T-helper 1 cell treated with Interleukin-12 subunit alpha and Interleukin-12 subunit beta and Interleukin-4 antibody, amounts not matched to agents 30 μg/mL and 1 μg/mL, for 36 hours (primary cell): ENCODE measurements at regions not wholly inside any gene's neighbourhood (a gene's known extent, or its start where the extent isn't known, plus 50 kb on each side); places are given as distances from the start of the nearest gene placed in this dataset.

Experiments used
- H3K27ac Mint-ChIP-seq: one replicate; pipeline ENCODE4 v1.8.0; 2021; ENCODE audit warnings: mild to moderate bottlenecking, mixed read lengths
- H3K27me3 Mint-ChIP-seq: one replicate; pipeline ENCODE4 v1.8.0; 2021; ENCODE audit warnings: low read depth, mixed read lengths
- H3K36me3 Mint-ChIP-seq: one replicate; pipeline ENCODE4 v1.8.0; 2021; ENCODE audit warnings: low read depth, mixed read lengths
- H3K4me1 Mint-ChIP-seq: one replicate; pipeline ENCODE4 v1.8.0; 2021; ENCODE audit warnings: low read depth, mixed read lengths
- H3K4me3 Mint-ChIP-seq: one replicate; pipeline ENCODE4 v1.8.0; 2021; ENCODE audit warnings: mild to moderate bottlenecking, moderate library complexity, mixed read lengths
- H3K9me3 Mint-ChIP-seq: one replicate; pipeline ENCODE4 v1.8.0; 2021; ENCODE audit warnings: mixed read lengths

GRCh38 chr12:89126712-89127111 lies 225.6 kb downstream of the DUSP6 start:
- H3K9me3 Mint-ChIP-seq, result peaks cover 4% of the 10 kb centered on the region
- H3K27me3 Mint-ChIP-seq, result no peaks in the 10 kb centered on the region
- peaks cover 3% of the 10 kb centered on the region for H3K4me1 Mint-ChIP-seq
- H3K36me3 Mint-ChIP-seq, result peaks cover 1% of the 10 kb centered on the region
- H3K4me3 Mint-ChIP-seq, result no peak overlapping the region
- no peak overlapping the region for H3K27ac Mint-ChIP-seq

DNA sequence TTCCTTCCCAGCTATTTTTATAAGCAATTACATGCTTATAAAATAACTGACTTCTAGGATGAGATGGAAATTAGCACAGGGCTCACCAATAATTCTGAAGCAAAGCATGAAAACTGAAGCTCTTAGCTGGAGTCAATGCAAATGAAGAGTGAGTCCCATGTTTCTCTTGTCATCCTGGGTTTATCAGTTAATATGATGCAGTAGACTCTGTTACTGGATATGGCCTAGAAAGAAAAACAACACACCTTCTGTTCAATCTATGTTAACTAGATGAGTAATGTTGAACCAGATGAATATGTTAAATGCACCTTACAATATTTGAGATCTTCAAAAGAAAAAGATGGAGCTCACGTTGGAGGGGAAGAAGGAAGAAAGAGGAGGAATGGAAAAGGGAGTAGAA lies 229.4 kb downstream of the DUSP6 start:
- peaks cover 1% of the 10 kb centered on the region for H3K36me3 Mint-ChIP-seq

GRCh38 chr12:89117448-89118034 lies 234.8 kb downstream of the DUSP6 start:
- Mint-ChIP-seq H3K27me3 (no peaks in the 10 kb centered on the region), H3K4me1 (peaks cover 7% of the 10 kb centered on the region), H3K4me3 (no peak overlapping the region), H3K27ac (no peak overlapping the region), H3K9me3 (peaks cover 3% of the 10 kb centered on the region), H3K36me3 (no peaks in the 10 kb centered on the region)

More for the DNA sequence above, 229.4 kb downstream of the DUSP6 start:
- Mint-ChIP-seq H3K27me3 (no peaks in the 10 kb centered on the region), H3K27ac (no peak overlapping the region), H3K4me1 (peaks cover under 1% of the 10 kb centered on the region), H3K9me3 (peaks cover 3% of the 10 kb centered on the region), H3K4me3 (no peak overlapping the region)

DNA sequence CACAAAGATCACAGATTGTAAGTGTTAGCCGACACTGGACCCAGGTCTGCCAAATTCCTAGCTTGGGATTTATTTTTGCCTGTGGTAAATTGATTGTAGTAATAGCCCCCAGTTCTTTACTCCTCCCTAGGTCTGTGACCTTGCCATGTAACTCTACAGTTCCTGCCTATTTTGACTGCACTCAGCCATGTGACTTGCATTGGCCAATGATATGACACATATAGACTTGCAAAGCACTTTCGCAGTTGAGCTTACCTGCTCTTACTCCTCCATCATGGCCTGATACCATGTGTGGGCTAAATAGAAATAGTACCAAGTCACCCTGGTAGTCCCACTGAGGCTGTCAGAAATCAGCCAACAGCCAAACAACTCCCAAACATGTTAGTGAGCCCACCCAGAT lies 240.3 kb downstream of the DUSP6 start:
- Mint-ChIP-seq H3K27ac (no peak overlapping the region), H3K27me3 (no peaks in the 10 kb centered on the region), H3K4me3 (no peak overlapping the region), H3K9me3 (no peaks in the 10 kb centered on the region), H3K4me1 (no peaks in the 10 kb centered on the region), H3K36me3 (no peaks in the 10 kb centered on the region)

DNA sequence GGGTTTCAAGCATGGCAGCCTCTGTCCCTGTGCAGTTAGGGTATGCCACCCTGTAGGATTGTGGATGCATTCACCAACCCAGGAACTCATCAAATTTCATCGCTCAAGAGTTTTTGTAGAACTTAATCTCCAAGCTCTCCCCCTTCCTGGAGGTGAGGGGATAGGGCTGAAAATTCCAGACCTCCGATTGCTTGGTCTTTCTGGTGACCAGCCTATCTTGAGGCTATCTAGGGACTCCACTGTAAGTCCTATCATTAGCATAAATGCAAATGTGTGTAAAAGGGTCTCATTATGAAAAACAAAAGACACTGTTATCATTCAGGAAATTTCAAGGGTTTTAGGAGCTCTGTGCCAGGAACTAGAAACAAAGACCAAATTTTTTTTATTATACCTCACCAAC lies 244.0 kb downstream of the DUSP6 start:
- no peaks in the 10 kb centered on the region for H3K4me1 Mint-ChIP-seq
- H3K4me3 Mint-ChIP-seq, result no peak overlapping the region
- no peaks in the 10 kb centered on the region for H3K9me3 Mint-ChIP-seq
- no peaks in the 10 kb centered on the region for H3K27me3 Mint-ChIP-seq
- H3K27ac Mint-ChIP-seq, result no peak overlapping the region
- no peaks in the 10 kb centered on the region for H3K36me3 Mint-ChIP-seq

DNA sequence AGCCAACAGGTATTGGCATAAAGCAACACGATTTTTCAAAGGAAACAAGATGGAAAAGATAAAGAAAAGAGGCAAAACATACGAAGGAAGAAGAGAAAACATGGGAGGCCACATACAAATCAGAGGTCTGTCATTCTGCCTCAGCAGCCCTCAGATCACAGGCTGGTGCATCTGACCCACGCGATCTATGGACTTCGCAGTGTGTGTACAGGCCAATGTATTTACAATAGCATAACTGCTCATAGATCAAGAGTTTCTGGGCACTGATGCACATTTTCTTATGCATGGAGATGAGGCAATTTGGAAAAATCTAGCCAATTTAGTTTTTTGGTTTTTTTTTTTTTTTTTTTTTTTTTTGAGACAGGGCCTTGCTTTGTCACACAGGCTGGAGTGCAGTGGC lies 245.4 kb downstream of the DUSP6 start:
- H3K27ac Mint-ChIP-seq, result no peak overlapping the region
- no peaks in the 10 kb centered on the region for H3K36me3 Mint-ChIP-seq
- no peaks in the 10 kb centered on the region for H3K9me3 Mint-ChIP-seq
- H3K4me3 Mint-ChIP-seq, result no peak overlapping the region
- no peaks in the 10 kb centered on the region for H3K4me1 Mint-ChIP-seq
- peaks cover 4% of the 10 kb centered on the region for H3K27me3 Mint-ChIP-seq

GRCh38 chr12:89105243-89105642 lies 247.1 kb downstream of the DUSP6 start:
- H3K9me3 Mint-ChIP-seq, result no peaks in the 10 kb centered on the region
- H3K36me3 Mint-ChIP-seq, result no peaks in the 10 kb centered on the region
- H3K4me1 Mint-ChIP-seq, result no peaks in the 10 kb centered on the region
- no peak overlapping the region for H3K27ac Mint-ChIP-seq
- peaks cover 8% of the 10 kb centered on the region for H3K27me3 Mint-ChIP-seq
- no peak overlapping the region for H3K4me3 Mint-ChIP-seq

- Mint-ChIP-seq H3K4me3 (no peak overlapping the region), H3K27me3 (peaks cover 8% of the 10 kb centered on the region), H3K36me3 (no peaks in the 10 kb centered on the region), H3K4me1 (no peaks in the 10 kb centered on the region), H3K9me3 (no peaks in the 10 kb centered on the region), H3K27ac (no peak overlapping the region)
Observed at GRCh38 chr12:89103831-89104230, 248.5 kb downstream of the DUSP6 start.

DNA sequence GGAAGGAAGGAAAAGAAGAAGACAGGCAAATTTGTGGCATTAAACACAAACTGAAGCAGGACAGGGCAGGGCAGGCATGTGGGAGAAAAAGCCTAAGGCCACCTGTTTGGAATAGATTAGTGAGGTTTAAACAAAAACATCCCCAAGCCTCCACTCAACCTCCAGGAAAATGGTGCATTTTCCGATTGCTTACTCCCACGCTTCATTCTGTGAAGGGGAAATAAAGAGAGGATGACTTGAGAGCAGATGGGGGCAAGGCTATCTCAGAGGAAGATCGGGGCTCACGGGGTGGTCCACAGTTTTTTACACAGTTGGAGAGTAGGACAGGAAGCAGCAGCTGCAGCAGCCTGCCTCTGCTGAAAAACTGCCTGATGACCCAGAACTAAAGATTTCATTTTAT lies 250.9 kb downstream of the DUSP6 start:
- Mint-ChIP-seq H3K4me3 (no peak overlapping the region), H3K36me3 (no peaks in the 10 kb centered on the region), H3K27me3 (peaks cover 8% of the 10 kb centered on the region), H3K4me1 (no peaks in the 10 kb centered on the region), H3K9me3 (no peaks in the 10 kb centered on the region), H3K27ac (no peak overlapping the region)

DNA sequence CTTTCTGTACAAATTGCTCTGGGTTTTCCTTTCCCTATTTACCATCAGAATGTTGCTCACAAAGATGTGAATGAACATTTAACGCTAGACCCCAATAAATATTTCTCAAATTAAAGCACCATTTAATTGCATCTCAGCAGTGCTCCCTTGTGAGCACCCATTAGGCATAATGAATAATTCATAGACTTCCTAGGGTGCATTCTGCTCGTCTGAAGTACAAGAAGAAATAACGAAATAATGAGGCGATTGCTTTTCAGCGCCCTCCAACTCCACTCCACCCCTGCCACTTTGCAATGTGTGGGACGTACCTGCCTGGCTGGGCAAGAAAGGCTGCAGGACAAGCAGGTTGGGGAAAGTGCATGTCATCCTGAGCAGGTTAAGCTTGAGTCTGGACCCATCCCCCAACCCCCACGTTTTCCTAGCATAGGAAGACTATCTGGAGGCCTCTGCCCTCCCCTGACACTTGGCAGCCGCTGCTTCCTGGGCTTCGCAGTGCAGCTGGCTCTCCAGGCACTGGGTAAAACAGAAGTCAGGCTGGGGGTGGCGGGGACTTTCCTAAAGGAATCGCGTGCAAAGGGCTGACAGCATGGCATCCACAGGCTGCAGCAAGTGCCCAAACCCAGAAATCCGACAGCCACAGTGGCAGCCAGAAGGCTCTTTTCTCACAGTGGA lies 253.7 kb downstream of the DUSP6 start:
- H3K9me3 Mint-ChIP-seq, result peaks cover 2% of the 10 kb centered on the region
- no peaks in the 10 kb centered on the region for H3K36me3 Mint-ChIP-seq
- H3K4me1 Mint-ChIP-seq, result no peaks in the 10 kb centered on the region

DNA sequence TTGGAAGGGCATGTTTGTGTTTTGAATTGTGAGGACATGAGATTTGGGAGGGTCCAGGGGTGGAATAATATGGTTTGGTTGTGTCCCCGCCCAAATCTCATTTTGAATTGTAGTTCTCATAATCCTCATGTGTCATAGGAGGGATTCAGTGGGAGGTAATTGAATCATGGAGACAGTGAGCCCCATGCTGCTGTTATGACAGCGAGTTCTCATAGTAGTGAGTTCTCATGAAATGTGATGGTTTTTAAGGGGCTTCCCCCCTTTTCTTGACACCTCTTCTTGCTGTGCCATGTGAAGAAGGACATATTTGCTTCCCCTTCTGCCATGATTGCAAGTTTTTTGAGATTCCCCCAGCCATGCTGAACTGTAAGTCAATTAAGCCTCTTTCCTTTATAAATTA lies 260.0 kb downstream of the DUSP6 start:
- Mint-ChIP-seq H3K9me3 (peaks cover 37% of the 10 kb centered on the region), H3K4me3 (no peak overlapping the region), H3K4me1 (peaks cover 3% of the 10 kb centered on the region), H3K36me3 (peaks cover 5% of the 10 kb centered on the region), H3K27me3 (peaks cover 3% of the 10 kb centered on the region), H3K27ac (no peak overlapping the region)

More for the DNA sequence above, 253.7 kb downstream of the DUSP6 start:
- Mint-ChIP-seq H3K4me3 (no peak overlapping the region), H3K27ac (no peak overlapping the region), H3K27me3 (peaks cover 9% of the 10 kb centered on the region)

DNA sequence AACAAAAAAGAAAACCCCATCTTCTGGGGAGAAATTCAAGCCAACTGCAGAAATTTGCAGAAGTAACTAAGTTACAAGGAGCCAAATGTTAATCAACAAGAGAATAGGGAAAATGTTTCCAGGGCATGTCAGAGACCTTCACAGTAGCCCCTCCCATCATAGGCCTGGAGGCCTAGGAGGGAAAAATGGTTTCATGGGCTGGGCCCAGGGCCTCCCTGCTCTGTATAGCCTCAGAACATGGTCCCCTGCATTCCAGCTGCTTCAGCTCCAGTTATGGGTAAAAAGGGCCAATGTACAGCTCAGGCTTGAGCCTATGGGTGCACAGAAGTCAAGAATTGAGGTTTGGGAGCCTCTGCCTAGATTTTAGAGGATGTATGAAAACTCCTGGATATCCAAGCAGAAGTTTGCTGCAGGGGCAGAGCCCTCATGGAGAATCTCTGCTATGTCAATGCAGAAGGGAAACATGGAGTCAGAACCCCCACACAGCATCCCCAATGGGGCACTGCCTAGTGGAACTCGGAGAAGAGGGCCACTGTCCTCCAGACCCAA lies 260.9 kb downstream of the DUSP6 start:
- peaks cover 3% of the 10 kb centered on the region for H3K27me3 Mint-ChIP-seq
- peaks cover 38% of the 10 kb centered on the region for H3K9me3 Mint-ChIP-seq
- peaks cover 5% of the 10 kb centered on the region for H3K36me3 Mint-ChIP-seq
- no peak overlapping the region for H3K27ac Mint-ChIP-seq
- peaks cover 3% of the 10 kb centered on the region for H3K4me1 Mint-ChIP-seq
- H3K4me3 Mint-ChIP-seq, result no peak overlapping the region

- peaks cover 3% of the 10 kb centered on the region for H3K27me3 Mint-ChIP-seq
- peaks cover 5% of the 10 kb centered on the region for H3K36me3 Mint-ChIP-seq
- peaks cover 43% of the 10 kb centered on the region for H3K9me3 Mint-ChIP-seq
- peaks cover 3% of the 10 kb centered on the region for H3K4me1 Mint-ChIP-seq
- H3K4me3 Mint-ChIP-seq, result no peak overlapping the region
- H3K27ac Mint-ChIP-seq, result no peak overlapping the region
Observed at GRCh38 chr12:89089264-89089663, 263.0 kb downstream of the DUSP6 start.

DNA sequence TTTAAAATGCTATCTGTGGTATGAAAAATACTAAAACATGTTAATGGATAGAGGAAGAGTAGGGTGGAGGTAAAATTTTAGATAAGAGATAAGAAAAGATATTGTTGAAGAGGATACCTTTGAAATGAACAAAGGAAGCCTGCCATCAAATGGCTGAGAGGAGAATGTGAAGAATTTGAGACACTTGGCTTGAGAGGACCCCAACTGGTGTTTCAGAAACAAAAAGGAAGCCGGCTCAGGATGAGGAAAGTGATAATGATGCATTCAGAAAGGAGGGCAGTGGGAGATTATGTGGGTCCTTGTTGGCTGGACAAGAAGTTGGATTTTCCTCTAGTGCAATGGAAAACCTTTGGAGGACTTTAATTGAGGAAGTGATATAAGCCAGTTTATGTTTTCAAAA lies 264.4 kb downstream of the DUSP6 start:
- Mint-ChIP-seq H3K27me3 (no peaks in the 10 kb centered on the region), H3K4me1 (peaks cover 3% of the 10 kb centered on the region), H3K9me3 (peaks cover 38% of the 10 kb centered on the region), H3K27ac (no peak overlapping the region), H3K36me3 (peaks cover 5% of the 10 kb centered on the region), H3K4me3 (no peak overlapping the region)

- H3K27ac Mint-ChIP-seq, result no peak overlapping the region
- H3K36me3 Mint-ChIP-seq, result peaks cover 5% of the 10 kb centered on the region
- H3K4me3 Mint-ChIP-seq, result no peak overlapping the region
- H3K27me3 Mint-ChIP-seq, result no peaks in the 10 kb centered on the region
- H3K4me1 Mint-ChIP-seq, result peaks cover 5% of the 10 kb centered on the region
- H3K9me3 Mint-ChIP-seq, result peaks cover 32% of the 10 kb centered on the region
Observed at GRCh38 chr12:89087149-89087825, 265.0 kb downstream of the DUSP6 start.
